ENCODE measurements at regions not wholly inside any gene's neighbourhood (a gene's known extent, or its start where the extent isn't known, plus 50 kb on each side); places are given as distances from the start of the nearest gene placed in this dataset.
"Not testable (repeated sequence)": the region's sequence is repeated elsewhere in the genome, so short reads cannot be mapped to it uniquely, and the experiment has no call there.

DNA sequence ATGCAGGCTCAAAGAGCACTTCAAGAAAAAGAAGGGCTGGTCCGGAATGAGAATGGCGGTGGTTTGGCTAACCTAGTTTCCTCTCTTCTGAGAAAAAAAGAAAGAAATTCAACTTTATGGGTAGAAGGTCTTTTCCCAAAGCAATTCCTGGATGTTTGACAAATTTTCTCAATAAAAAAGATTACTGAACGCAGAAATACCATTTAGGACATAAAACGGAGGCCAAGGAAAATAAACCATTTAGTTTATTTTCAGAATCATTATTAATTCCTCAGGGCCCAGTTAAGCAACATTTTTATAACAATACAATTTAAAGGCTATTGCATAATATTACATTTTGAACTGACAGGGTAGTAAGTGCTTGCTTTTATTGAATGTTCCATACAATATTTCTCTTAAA is 284.6 kb upstream of the ANKRD30A start:
- DNase-seq: no peak

DNA sequence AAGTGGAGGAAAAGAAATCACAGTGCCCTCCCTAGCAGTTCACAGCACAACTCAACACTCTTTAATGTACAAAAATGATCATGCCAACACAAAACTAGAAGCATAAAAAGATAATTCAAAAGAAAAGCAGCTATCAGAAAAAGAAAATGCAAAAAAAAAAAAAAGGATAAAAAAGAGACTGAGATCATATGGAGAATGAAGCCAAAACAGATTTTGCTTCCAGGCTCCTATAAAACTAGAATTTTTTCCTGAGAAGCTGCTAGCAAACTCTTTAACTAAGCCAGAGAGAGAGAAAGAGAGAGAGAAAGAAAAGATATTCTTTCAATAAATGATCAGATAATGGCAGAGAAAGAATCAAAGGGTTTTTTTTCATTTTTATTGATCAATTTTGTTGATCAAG is 288.0 kb upstream of the ANKRD30A start:
- DNase-seq: no peak

DNA sequence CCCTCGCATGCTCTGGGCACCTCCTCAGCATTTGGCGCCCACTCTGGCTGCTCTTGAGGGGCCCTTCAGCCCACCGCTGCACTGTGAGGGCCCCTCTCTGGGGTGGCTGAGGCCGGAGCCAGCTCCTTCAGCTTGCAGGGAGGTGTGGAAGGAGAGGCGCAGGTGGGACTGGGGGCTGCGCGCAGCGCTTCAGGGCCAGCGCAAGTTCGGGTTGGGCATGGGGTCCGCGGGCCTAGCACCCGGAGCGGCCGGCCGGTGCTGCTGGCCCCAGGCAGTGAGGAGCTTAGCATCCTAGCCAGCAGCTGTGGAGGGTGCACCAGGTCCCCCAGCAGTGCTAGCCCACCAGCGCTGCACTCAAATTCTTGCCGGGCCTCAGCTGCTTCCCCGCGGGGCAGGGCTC is 305.6 kb upstream of the ANKRD30A start:
- no peak for DNase-seq

DNA sequence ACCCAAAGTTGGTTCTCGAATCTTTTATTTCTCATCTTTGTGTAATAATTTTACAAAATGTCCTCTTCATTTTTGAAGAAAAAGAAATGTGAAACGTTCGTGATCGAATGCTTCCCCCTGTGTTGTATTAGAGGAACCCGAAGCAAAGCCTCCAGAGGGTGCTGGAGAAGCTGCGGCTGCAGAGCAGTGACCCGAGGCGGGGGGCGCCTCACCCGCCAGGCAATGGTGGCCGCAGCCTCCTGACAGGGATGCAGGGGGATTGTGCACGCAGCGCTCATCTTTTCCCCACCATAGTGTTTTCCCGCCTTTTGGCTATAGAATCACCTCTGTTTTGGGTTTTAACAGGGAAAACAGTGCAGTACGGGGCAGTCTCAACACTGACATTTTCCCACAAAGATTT is 307.5 kb upstream of the ANKRD30A start:
- no peak for DNase-seq

DNA sequence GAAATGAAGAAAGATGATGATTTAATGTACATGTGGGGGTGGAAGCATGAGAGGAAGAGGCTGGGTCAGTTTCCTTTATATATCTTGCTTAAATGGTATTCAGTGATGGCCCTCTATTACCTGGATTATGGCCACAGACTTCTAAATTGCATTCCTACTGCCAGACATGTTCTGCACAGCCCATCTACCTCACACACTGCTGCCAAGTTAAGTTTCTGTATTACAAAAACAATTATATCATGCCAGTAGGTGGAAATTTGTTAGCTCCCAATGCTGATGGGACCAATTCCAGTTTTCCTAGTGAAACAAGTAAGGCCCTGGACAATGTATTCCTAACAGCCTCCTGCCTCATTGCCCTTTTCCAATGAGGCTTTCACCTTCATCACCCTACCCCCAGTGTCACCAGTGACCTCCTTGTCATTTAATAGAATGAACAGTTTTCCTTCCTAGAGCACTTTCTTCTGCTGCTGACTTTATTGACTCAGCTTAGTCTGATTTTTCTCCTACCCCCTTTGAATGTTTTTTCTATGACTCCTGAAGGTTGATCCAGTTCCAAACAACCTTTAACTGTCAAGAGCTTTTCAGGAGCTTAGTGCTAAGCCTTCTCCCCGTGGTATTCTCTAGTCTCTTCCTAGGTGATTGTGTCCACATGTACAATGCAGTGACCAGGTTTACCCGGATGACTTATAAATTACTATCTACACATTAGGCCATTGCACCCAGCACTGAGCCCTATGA is 316.6 kb upstream of the ANKRD30A start:
- no peak for DNase-seq

DNA sequence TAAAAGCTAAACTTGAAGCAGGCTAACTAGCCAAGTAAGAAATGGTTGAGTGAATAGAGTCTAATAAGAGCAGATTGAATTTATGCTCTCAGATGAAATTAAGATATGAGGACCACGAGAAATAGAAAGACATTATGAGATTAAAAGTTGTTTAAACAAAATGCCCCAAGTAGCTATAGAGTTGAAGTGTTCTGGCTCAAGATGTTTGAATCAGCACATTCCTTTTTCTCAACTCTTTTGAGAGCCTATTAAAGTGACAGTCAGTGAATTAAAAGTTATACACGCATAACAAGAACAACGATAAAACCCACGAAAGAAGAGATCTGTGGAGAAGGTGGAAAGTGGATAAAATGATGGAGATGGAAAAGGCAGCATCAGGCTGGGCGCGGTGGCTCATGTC is 322.2 kb upstream of the ANKRD30A start:
- no peak for DNase-seq

DNA sequence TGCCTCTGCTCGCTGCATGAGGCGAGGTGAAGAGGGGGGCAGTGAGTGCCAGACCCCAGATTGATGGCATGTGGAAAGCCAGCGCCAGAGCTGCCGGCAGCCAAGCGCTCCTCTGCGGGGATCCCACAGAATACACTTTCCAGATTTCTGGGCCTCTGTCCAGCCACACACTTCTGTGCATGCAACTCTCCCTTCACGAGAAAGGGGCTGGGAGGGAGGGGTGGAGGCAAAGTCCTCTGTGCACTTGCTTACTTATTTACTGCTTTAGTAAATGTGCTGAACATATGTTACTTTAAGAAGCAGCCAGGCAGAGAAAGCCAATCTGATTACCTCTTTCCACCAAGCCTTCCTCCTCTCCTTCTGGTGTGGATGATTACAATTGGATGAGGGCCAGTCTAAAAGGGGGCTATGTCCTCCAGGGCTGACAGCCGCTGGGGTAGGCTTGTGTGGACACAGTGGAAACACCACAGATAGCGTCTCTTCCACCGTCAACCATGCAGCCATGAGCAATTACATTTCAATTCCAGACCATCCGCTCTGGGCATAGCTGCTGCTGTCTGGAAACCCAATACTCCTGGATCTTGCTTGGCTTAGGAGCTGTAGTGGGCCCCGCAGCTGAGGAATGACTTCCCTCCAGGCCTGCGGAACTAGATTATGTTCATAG is 322.8 kb upstream of the ANKRD30A start:
- no peak for DNase-seq

DNA sequence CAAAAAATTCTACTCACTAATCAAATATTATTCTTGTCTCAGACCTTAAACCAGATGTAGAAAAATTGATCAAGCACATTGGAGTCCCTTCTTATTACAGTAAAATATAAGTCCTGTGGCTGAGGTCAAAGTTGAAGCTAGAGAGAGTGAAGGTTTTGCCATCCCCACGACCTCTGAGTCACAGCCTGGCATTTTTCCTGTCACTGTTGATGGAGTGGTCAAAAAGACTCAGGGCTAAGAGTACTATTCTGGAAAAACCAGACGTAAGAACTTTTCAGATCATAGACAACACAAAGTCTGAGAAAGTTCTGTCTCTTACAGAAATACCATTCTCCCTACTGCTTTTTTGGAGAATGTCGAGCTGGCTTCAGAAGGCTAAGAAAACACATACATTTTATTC is 323.7 kb upstream of the ANKRD30A start:
- DNase-seq: no peak

DNA sequence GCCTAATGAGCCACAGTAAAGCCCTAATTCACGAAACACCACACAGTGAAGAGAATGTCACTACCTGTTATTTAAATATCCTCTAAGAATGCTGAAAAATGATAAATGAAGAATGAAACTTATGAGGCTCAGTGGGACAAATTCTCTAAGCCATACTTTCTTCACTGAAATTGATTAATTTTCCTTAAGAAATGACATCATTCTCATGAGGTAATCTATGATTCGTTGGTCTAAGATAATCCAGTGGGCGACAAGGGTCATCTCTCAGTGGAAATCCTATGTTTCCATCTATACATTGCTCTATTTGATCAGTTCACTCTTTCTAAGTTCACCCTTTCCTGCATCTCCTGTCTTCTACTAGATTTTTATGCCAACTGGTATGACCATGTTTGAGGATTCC is 330.4 kb upstream of the ANKRD30A start:
- no peak for DNase-seq

DNA sequence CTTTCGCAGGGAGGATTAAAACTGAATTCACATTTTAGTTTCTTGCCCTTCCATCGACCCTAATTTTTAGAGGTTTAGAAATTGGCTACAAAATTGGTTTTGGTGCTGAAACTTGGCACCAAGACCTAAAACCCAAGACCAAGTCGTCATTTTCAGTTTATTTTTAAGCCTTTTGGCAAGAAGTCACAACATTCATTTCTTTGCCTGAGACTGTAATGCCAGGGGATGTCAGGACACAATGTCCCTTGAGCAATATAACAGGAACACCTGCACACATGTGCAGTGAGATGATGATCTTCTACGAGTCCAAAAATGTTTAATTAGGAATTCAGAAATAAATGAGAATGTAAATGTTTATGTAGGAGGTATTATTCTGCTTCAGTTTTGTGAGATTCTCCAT is 335.4 kb upstream of the ANKRD30A start:
- DNase-seq: no peak

DNA sequence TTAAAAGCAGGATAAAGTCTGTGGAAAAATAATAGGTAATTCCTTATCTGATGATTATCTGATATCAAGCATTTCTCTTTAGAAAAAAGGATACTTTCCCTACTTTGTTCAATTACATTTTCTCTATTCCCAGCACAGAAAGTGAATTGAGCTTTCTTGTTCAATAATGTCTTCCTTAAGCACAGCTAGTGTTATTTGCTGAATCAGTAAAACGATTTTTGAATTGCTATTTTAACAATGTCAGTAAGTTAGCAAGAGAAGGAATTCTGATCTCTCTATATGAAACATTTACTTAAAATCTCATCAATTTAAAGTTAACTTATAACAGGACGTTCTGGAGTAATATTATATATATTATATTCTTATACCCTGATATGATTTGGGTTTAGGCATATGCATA is 337.2 kb upstream of the ANKRD30A start:
- DNase-seq: no peak

DNA sequence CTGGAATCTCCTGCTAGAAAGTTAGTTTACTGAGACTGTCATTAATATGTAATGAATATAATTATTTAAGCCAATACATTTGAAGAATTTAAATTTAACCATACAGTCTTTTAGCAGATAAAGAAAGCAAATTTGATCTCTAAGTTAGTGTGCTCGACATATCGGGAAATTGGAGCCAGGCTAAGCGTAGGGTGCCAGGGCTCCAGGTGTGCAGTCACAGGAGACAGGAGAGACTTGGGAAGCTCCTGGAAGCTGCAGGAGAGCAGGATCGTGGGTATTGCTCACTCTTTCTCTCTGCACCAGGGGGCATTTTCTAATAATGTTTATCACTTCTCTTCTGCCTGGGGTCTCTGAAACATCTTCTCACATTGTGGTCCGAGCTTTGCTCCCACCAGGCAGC is 342.0 kb upstream of the ANKRD30A start:
- no peak for DNase-seq

DNA sequence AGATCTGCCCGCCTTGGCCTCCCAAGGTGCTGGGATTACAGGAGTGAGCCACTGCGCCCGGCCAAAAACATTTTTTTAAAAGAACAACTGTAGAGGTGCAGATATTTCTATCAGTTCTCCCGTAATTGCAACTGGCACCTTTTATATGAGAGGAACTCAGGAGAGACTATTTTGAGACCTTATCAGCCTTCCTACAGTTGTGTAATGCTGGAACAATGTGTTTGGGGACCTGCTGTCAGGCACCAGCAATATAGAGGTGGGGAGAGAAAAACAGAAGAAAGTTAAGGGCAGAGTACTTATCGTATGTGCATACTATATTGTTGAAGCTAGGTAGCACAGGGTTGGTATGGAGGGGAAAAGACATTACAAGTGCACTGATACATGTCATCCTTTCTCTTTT is 343.8 kb upstream of the ANKRD30A start:
- DNase-seq: no peak

DNA sequence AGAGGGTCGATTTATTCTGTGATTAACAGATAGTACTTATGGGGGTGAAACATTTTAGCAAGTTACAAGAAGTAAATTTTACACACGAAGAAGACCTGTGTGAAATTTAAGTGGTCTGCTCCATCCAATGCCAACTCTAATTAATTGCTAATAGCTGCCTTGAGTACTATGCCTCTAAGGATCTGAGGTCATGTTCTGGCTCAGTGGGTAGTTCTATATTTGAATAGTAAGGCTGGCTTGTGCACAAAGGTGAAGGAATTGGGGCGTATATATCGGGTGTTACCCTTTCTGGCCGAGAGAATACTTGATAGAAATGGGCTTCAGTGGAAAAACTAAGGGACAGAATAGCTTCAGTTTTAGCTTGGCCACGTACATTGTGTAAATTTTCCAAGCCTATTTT is 345.2 kb upstream of the ANKRD30A start:
- no peak for DNase-seq

DNA sequence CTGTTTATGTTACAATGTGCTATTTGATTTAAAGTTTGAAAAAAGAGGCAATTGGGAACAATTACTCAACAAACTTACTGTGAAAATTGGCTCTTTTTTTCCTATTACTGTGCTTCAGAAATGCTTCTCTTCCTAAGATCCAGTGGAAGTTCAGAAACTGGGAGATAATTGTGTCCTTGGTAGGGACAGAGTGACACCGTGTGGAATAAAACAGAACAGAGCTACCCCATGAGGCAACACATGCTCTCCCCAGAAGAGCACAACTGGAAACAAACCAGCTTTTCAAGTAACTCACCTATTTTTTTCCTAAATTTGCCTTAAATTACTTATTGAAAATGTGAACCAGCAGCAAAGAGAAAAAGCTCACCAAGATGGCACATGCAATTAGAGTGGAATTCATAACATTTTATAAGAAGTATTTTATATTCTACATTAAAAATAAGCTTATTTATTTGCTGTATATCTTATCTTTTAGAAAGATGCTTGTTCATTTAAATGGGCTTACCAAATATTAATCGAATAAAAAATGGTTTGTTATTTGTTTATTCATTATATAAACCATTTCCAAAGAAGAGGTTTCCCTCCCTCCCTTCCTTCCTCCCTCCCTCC is 346.1 kb upstream of the ANKRD30A start:
- no peak for DNase-seq

DNA sequence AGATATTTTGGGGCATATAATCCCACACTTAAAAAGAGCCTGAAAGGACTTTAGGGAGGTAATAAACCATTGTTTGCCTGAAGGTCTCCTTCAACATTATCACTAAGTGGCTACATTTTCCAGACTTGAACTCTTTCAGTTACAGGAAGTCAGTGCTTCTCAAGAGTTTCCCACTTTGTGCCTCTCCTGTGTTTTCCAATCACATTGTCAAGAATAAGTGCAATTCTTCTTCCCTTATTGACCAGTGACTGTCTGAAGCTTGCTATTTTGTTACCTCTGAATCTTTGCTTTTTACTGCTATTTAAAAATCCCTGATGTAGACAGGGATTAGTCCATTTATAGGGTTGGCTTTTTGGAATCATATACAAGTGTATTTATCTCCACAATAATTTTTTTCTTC is 346.7 kb upstream of the ANKRD30A start:
- DNase-seq: no peak

DNA sequence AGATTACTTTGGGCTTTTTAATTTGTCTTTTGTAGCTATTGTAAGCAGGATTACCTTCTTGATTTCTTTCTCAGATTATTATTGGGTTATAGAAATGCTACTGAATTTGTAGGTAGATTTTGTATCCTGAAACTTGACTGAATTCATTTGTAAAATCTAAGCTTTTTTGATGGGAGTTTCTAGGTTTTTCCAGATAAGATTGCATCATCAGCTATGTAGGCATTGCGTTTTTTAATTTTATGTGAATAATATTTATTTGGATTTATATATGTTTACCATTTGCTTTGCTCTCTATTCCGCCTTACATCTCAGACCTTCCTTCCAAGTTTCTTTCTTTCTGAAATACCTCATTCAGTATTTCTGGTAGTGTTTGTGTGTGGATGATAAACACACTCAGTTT is 351.7 kb upstream of the ANKRD30A start:
- no peak for DNase-seq

DNA sequence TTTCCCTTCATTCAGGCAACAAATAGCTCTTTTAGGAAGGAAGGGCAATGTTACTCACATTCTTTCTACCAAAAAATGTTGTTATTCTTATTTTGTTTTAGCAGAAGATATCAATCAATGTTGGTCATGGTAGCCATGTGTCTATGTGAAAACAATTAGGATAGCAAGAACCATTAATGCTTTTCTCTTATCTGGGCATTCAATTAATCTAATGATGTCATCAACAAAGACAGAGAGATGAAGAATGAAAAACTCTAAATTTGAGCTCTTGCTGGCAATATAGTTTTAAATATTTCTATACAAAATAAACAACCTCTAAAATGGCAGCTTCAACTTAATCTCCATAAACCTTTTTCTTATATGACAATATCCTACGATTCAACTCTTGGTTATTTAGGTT is 353.7 kb upstream of the ANKRD30A start:
- DNase-seq: no peak

DNA sequence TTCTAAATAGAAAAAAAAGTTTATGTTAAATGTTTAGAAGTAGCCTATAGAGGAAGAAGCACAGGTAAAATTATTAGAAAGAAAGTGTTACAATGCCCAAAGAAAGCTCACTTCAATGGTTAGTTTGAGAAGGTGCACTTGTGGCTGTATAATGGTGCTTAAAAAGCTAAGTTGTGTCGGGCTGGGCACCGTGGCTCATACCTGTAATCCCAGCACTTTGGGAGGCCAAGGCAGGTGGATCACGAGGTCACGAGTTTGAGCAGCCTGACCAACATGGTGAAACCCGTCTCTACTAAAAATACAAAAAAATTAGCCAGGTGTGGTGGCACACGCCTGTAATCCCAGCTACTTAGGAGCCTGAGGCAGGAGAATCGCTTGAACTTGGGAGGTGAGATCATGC is 355.7 kb upstream of the ANKRD30A start:
- not testable (repeated sequence) for DNase-seq

DNA sequence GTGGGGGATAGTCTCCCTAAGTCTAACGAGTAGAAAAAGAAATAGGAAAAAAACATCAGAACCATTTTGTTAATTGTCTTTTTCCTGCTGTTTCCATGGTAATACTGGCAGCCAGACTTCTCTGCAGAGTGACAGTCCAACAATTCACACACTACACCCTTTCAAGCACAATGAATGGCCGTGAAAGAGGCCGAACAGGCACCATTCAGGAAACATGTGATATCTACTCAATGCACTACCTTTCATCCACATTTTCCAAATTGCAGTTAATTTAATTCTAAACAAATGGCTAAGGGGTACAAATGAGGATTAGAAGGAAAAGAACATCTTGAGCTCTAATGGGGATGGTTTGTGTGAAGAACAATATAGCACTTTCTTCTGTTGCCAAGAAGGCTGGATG is 358.5 kb upstream of the ANKRD30A start:
- DNase-seq: no peak

DNA sequence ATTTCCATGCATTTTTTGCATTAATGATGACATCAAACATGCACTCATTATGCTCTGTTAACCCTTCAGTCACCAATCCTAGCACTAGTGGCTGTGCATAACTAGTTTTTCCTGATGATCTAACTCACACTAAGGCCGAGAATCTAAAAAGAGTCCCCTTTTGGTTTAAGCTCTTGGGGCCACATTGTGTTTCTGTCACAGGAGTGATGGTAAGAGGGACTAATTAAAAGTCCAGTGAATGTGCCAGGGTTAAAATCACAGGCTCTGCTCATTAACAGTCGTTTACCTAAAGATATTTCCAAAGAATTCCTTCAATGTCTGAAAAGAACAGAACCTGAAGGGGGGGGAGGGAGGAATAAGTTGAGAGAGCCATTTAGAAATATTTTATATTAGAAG is 359.0 kb upstream of the ANKRD30A start:
- no peak for DNase-seq

DNA sequence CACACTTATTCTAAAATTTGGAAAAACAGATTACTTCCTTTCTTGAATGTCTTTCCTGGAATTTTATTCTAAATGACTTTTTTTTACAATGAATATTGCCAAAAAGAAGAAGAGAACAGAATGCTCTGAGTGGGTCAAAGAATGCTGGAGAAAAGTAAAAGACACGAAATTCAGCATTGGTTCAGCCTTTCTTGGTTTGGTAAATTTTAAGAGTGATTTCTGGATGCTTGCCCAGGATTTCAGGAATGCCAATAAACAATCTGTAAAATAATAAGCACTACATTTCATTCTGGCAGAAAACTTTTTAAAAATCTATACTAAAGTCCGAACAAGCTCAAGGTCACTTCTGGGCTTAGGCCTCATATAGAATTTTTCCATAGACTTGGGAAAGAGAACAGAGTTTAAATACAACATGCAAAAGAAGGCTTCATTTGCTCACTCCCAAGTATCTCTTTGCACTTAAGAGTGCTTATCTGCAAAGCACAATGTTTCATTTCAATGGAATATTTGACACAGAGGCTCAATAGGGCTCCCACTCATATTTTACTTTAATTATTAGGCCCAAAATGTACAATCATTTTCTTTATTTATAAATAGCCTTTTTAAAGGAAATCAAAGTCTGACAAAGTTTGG is 359.5 kb upstream of the ANKRD30A start:
- DNase-seq: no peak

DNA sequence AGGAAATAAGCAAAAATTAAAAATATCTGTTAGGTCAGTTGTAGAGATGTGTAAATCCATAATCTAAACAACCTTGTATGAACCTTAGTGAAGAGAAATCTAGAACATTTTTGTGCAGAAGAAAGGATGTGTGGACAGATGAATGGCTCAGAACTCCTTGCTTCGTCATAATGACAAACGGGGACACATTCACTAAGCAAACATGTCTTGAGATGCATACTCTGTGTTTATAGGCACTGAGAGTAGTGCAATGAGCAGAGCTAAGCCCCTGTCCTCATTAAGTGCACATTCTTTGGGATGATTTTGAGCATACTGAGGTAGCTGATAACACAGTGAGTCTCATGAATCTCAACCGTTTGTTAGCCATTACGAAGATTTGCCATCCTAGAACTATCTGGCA is 360.6 kb upstream of the ANKRD30A start:
- no peak for DNase-seq

DNA sequence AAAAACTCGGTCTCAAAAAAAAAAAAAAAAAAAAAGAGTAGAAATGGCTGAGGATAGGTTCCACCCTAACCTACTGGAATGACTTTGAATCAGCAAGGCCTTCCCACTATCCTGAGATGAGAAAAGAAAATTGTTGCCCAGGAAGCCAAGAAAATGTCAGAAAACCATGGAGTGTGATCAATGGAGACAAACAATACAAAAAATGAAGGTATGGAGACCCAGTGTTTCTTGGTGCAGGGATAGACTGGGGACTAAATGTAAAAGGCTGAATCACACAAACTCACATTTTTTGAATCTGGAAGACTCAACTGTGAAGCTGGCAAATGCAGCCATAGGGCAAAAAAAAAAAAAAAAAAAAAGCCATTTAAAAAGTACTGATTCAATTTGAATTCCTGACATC is 364.3 kb upstream of the ANKRD30A start:
- no peak for DNase-seq
